HG03378 (cell line): ENCODE measurements at regions not wholly inside any gene's neighbourhood (a gene's known extent, or its start where the extent isn't known, plus 50 kb on each side); places are given as distances from the start of the nearest gene placed in this dataset.
"Not testable (repeated sequence)": the region's sequence is repeated elsewhere in the genome, so short reads cannot be mapped to it uniquely, and the experiment has no call there.

Source experiments
- ATAC-seq: cut with Tn5 transposase; IDR thresholded peaks from one replicate; pipeline ENCODE4 v1.9.1; 2021; ENCODE audit warnings: mild to moderate bottlenecking, moderate library complexity; ENCODE audit not compliant: unreplicated experiment

DNA sequence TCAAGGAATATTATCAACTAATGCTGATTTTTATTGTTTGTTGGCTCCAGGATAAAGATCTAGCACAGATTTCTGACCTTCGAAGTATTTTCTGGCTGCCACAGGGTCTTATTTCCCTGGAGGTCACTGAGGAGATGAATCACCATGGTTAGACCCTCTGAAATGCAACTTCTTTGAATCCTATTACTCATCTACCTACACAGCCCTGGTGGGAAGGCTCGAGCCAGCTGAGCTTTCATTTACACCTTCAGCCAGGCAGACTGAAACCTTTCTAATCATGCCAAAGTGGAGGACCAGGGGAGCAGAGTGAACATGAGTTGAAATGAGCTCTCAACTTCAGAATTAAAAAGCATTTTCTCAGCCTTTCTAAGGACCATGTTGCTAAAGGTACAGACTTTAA lies 130.5 kb downstream of the SMIM20 start:
- no peak for ATAC-seq

DNA sequence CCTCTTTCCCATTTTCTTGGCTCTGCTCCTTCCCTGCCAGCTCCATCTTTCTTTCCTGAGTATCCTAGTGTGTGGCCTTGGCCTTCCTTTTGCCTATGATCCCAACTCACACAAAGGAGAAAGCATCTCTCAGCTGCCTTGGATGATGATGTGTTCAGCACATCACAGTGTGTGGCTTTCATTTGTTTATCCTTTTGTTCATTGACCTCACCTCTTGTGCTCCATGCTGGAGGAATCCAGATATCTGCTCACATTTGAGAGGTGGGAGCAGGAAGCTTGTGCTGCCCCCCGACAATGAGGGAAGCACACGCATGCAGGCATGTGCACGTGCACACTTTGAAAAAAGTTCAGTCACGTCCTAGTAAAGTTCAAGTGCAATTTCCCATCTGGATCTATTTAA lies 131.0 kb downstream of the SMIM20 start:
- no peak for ATAC-seq

DNA sequence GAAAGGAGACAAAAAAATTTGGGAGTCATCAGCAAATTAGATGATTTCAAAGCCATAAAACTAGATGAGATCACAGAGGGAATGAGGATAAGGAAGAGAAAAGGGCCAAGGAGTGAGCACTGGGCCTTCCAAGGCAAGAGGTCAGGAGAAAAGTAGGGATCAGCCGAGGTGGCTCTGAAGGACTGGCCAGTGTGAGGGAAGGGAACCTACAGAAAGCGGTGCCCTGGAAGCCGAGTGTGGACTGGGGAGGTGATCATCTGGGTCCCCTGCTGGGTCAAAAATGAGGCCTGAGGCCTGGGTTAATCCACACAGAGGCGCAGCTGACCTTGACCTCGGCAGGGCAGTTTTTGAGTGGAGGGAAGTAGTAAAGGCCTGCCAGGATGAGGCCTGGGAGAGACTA lies 133.8 kb downstream of the SMIM20 start:
- ATAC-seq: no peak

DNA sequence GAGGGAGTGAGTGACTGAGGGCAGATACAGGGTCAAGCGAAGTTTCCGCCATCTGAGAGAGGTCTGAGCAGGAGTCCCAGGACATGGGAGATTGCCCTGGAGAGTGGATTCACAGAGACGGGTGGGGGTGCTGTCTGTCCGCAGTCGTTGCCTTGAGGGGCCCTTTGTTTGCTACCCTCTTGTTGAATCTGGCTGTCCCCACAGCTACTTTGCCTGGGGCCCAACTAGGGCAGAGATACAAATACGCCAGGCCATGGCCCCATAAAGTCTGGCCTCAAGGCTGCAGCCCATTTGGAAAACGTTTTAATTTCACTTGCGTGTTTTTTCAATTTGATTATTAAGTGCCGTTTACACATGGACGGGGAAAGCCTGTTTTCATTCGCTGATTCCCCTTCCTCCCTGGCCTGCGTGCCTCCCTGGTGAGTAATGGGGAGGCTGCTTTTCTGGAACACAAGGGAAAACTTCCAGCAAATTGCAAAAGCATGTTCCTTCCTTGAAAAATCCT lies 134.4 kb downstream of the SMIM20 start:
- ATAC-seq: no peak

DNA sequence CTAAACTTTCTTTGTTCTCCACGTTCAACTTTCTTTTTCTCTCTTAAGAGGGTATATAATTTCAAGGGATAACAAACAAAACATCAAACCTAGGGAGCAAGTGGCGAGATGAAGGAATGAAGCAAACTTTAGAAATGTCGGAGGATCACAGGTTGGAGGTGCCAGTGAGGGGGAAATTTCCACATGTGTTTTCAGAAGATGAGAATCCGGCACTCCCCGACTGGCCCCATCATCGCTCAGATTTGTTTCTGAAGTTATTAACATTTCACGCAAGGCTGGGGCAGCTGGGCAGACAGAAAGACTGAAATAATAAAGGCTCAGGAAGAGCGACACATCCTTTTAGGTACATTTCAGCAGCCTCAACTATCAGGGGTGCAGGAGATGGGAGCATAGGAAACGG lies 134.9 kb downstream of the SMIM20 start:
- no peak for ATAC-seq

DNA sequence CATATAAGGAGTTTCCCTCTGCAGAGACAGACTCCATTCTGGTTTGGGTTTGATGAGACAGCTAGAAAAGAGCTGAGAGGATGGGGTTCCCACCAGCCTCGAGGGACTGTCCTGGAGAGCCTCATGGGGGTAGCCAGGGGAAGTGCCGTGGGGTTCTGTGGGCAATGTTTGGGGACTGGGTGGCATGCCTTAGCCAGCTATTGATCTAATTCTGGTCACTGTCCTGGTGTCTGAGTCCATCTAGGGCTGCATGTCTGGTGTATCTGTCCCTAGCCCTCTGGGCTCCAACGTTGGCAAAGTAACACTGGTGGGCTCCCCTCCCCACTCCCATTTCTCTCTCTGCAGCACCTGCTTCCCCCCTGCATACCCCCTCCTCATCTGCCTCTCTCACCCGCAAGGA lies 135.4 kb downstream of the SMIM20 start:
- no peak for ATAC-seq

DNA sequence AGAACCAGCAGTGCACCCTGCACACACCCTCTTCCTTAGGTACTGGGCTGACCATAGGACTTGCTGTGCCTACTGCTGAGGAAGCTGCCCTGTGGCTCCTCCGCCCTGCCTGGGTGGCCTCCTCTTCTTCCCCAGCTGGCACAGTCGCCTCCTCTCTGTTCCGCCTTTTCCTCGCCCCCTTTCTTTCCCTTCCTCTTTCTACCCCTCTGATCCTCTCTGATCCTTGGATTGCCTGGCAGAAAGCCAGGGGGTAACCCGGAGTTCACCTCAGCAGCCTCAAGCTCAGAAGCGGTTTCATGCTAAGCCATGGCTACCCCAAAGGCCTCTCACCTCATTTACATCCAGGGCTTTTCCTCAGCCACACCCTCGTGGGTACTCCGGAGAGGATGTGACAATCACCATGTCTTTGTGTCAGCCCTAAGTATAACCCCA lies 136.2 kb downstream of the SMIM20 start:
- no peak for ATAC-seq

DNA sequence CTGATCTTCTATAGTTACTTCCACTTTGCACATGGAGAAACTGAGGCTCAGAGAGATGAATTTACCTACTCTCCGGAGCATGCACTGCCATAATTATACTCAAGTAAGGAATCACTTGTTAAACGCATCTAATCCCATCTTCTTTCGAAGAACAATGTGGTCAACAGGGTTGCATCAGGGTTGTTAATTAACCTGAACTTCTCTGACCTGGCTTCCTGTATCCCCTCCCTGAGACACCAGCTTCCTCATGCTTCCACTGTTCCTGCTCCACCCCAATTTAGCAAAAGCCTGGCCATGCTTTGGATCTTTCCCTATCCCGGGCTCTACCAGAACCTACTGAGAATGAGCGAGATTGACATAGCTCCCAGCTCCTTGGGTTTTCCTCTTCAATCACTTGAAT lies 136.7 kb downstream of the SMIM20 start:
- no peak for ATAC-seq

DNA sequence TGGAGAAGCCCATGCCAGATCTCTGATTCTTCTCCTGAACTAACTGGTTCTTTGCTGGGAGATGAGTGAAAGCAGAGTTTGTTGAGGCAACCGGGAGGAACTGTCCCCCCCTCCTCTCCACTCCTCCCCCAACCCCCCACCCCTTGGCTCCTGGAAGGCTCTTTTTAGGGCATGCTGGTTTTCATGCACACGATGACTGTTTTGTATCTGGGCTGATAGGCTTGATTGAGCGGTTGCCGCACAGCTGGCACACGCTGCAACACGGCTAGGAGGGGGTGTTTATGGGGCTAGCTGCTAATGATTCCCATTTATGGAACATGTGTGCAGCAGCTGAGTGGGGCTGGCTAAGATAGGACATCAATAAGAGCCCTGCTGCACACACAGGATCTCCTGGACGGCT lies 137.2 kb downstream of the SMIM20 start:
- no peak for ATAC-seq

DNA sequence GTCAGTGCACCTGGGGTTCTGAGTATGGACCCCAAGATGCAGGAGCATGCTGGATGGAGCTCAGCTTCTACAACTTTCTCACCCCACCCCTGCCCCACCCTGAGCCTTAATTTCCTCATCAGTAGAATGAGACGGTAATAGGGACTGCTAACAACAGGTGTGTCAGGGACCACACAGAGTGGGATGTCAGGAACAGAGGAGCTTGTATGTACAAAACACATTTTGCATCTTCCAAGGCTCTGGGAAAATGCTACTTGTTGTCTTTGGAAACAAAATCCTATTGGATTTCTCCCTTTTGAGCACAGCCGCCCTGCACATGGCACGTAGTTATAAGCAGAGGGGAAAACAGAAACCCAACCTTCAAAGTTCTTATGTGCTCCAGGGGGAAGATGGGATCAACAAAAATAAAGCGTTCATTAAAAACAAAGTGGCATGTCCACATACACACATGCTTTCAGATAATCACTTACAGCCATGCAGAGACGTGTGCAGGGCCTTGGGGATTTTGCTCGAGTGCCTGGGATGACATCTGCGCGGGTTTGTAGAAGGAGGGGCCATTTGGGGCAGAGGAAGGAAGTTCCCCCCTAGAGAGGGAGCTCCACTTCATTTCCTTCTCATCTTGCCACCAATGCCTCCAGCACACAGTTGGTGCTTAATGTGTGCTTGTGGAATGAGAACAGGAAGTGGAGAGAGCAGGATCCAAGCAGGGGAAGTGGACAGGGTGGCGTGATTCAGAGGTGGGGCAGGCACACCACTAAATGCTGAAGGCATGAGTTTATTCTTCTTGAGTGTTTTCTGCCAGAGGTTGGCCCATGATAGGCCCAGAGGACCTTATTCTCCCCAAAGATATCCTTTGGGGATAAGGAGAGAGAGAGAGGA lies 138.9 kb downstream of the SMIM20 start:
- ATAC-seq: no peak

DNA sequence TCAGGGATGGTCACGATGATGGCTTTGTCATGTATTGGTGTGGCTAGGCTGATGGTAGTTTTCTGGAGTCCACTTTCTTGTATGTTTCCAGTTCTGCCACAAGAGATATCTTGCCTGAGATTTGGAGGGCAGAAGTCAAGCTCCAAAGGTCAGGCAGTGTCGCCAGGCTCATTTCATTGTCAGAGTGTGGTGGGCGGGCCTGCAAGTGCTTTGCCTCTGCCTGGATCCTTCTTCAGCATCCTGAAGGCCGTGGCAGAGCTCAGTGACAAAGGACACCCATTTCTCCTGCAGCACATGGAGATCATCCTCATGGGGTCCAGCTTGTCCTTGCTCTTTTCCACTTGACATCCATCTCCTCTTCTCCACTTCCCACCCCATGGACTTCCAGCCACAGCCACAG lies 139.7 kb downstream of the SMIM20 start:
- no peak for ATAC-seq

DNA sequence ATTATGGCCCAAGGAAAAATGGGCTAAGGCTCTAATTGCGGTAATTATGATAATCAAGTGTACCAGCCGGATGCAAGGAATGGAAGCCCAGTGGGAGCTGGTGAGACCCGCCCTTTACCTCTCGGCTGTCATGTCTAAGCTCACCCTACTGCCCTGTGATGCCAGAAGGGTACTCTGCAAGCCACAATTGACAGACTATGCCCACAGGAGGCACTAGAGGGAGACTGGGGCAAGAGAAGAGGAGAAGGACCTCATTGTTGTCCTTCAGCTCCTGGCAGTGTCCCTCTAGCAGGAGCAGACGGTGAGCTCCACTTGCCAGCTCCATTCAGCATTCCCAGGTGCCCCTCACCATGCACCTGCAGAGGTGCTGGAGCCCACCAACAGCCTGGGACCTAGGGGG lies 141.8 kb downstream of the SMIM20 start:
- no peak for ATAC-seq

DNA sequence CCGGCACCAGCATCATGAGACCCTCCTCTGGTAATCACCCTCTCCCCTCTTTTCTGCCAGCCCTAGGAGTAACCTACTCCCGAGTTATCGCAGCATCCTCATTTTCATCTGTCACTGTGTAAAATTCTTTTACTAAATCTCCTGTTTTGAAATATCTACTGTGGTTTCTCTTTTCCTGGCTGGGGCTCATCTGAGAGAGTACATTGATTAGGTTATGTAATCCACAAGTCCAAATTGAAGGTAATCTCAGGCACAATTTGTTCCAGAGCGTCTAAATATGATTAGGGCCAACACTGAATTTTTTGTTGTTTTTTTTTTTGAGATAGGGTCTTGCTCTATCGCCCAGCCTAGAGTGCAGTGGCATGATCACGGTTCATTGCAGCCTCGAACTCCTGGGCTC lies 142.4 kb downstream of the SMIM20 start:
- no peak for ATAC-seq

DNA sequence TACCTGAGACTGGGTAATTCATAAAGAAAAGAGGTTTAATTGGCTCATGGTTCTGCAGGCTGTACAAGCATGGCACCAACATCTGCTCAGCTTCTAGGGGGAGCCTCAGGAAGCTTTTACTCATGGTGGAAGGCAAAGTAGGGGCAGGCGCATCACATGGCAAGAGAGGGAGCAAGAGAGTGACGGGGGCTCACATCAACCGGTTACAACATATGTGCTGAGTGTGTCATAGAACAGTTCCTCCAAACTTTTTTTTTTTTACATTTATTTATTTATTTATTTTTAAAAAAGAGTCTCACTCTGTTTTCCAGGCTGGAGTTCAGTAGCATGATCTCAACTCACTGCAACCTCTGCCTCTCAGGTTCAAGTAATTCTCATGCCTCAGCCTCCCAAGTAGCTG lies 143.8 kb downstream of the SMIM20 start:
- ATAC-seq: not testable (repeated sequence)

DNA sequence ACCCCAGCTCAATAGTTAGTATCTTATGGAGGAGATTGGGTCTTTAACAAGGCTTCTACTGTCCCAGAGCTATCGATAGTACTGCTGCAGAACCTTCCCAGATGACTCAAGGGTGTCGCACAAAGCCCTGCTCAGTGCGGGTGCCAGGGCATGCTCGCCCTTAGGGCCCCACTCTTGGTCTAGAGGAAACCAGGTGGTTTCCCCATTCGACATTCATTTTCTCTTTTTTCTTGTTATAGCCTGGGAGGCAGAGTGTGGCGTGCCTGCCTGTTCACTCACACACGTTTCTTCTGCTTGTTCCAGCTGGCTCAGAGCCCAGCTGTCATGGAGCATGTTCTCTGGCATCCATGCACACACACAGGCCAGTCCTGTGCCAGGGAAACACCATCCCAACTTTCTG lies 144.5 kb downstream of the SMIM20 start:
- ATAC-seq: peak; percentile 86

DNA sequence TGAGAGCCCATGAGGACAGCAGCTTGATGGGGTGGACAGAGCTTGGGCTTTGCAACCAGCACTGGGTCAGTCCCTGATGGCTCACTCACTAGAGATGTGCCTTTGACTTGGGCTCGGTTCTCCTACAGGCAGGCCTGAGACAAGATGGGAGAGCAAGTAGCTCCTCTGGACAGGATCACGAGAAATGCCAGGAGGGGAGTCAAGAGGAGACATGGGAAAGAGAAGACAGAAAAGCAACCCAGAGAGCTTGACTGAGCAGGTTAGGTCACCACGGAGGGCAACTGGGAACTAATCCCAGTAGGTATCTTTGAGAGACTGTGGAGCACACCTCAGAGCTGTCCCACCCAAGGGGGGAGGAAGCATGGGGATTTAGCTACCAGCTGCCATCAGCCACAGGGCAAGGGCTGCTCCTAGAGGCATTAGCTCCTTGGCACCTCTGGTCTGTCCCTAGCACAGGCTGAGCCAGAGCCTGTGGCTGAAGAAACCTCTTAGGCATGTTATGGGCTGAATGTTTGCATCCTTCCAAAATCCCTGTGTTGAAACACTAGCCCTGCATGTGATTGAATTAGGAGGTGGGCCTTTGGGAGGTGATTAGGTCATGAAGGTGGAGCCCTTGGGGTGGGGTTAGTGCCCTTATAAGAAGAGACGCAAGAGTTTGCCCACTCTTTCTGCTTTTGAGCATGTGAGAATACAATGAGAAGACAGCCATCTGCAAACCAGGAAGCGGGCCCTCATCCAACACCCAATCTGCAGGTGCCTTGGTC lies 145.6 kb downstream of the SMIM20 start:
- ATAC-seq: no peak

DNA sequence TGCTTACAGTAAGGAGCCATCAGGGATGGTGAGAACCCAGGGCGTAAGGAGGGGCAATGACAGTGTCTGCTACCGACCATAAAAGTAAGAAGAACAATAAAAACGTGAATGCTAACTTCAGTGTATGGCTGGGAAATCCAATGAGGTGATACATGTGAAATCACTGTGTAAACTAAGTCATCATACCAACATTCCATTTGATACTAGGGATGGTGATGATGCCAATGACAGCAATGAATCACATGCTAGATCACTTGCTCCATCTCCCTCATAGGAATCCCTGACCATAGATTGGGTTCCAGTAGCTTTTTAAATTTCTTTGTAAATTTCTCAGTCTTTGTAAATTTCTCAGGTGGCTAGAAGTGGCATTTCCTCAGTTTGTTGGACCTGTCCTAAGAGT lies 146.3 kb downstream of the SMIM20 start:
- no peak for ATAC-seq

DNA sequence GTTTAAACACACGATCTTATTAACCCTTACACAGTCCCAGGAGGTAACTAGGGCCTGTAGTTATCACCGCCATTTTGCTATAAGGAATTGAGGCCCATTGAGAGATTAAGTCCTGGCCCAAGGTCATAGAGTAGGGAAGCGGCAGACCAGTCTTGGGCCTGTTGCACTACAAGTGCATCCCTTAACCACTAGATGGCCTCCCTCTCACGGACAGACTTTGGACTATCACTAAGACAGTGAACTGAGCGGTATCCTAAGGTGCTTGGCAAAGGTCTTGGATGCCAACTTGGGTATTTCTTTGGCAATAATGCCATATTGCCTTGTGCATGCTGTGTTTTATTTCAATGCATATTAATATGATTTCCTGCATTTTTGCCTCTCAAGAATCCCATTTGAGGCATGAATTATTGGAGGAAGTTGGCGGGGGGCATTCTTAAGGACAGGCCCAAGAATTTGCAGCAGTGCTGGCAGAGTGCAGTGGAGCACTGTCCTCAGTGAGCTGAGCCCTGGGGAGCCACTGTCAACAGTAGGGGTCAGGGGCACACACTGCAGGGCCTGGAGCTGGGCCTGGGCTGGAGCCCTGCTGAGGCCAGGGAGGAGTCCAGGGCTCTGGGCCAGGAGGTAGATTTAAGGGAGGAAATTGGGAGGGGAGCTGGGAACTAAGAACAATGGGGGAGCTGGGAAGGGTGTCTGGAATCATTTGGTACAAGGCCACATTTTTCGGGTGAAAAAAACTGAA lies 147.4 kb downstream of the SMIM20 start:
- peak; percentile 82 for ATAC-seq

DNA sequence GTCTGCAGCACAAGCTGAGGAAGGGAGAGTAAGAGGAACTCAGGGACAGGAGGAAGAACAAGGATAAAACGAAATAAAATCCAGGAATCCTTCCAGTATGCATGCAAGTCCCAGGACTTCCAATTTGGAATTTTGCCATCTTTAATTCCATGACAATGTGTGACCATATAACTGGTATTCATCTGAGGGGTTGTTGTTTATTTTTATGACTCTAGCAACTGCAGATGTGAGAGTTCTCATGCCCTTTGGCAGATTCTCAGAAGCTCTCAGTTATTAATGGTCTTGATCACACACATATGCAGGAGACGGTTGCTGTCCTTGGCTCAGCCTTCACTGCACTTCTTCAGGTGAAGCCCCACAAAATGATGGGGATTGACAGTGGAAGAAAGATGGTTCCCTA lies 148.2 kb downstream of the SMIM20 start:
- ATAC-seq: no peak

DNA sequence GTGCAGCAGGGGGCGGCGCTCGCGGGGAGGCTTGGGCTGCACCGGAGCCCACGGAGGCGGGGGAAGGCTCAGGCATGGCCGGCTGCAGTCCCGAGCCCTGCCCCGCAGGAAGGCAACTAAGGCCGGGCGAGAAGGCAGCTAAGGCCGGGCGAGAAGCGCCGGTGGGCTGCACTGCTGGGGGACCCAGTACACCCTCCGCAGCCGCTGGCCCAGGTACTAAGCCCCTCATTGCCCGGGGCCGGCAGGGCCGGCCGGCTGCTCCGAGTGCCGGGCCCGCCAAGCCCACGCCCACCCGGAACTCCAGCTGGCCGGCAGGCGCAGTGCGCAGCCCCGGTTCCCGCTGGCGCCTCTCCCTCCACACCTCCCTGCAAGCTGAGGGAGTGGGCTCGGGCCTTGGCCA lies 150.0 kb downstream of the SMIM20 start:
- ATAC-seq: not testable (repeated sequence)

DNA sequence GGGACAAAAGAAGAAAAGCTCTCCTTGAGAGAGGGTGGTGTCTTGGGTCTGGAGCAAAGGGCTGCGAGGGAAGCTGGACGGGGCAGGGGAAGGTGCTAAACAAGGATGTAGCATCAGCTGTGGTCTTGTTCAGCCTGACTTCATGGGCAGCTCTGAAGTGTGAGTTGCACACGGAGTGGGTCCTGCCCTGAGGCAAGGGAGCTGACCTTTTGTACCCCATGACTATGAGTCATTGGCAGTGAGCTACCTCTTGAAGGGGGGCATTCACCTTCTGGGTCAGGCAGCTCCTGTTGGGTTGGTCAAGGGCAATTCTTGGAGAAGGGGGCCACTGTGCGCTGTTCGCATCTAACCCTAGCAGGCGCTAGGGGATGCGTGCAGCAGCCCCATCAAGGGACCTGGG lies 151.8 kb downstream of the SMIM20 start:
- no peak for ATAC-seq
